KMS-11 (cell line): ENCODE measurements at regions not wholly inside any gene's neighbourhood (a gene's known extent, or its start where the extent isn't known, plus 50 kb on each side); places are given as distances from the start of the nearest gene placed in this dataset.

ENCODE experiments used
- H2AFZ ChIP-seq: fragments of 200-600 bp; sonication (generic); 2 replicates; pipeline ENCODE4 v1.6.1; 2016; ENCODE audit warnings: antibody characterized with exemption, mixed run types, low read depth
- H3K27ac ChIP-seq: fragments of 200-600 bp; sonication (generic); 2 replicates; pipeline ENCODE4 v1.6.1; 2016; ENCODE audit warnings: mild to moderate bottlenecking, mixed run types
- H3K27me3 ChIP-seq: fragments of 200-600 bp; sonication (generic); 2 replicates; pipeline ENCODE4 v1.6.1; 2017; ENCODE audit warnings: mild to moderate bottlenecking, low read depth, mixed run types, moderate library complexity; ENCODE audit not compliant: insufficient read depth
- H3K36me3 ChIP-seq: fragments of 200-600 bp; sonication (generic); 2 replicates; pipeline ENCODE4 v1.6.1; 2017; ENCODE audit warnings: mild to moderate bottlenecking, mixed run types; ENCODE audit not compliant: insufficient read depth
- H3K4me1 ChIP-seq: fragments of 200-600 bp; sonication (generic); 2 replicates; pipeline ENCODE4 v1.6.1; 2016; ENCODE audit warnings: mild to moderate bottlenecking, low read depth, mixed run types; ENCODE audit not compliant: poor library complexity, severe bottlenecking
- H3K4me2 ChIP-seq: fragments of 200-600 bp; sonication (generic); 2 replicates; pipeline ENCODE4 v1.7.0; 2016; ENCODE audit warnings: mild to moderate bottlenecking, mixed run types
- H3K4me3 ChIP-seq: fragments of 200-600 bp; sonication (generic); IDR thresholded peaks from 2 replicates; pipeline ENCODE4 v1.6.1; 2017; ENCODE audit warnings: low read depth, low read length, mixed read lengths; ENCODE audit not compliant: insufficient read depth
- H3K79me2 ChIP-seq: fragments of 200-600 bp; sonication (generic); 2 replicates; pipeline ENCODE4 v1.6.1; 2016; ENCODE audit warnings: low read depth, mixed run types; ENCODE audit not compliant: insufficient read depth
- H3K9ac ChIP-seq: fragments of 200-600 bp; sonication (generic); 2 replicates; pipeline ENCODE4 v1.6.1; 2016; ENCODE audit warnings: mild to moderate bottlenecking, mixed run types
- H4K20me1 ChIP-seq: fragments of 200-600 bp; sonication (generic); 2 replicates; pipeline ENCODE4 v1.6.1; 2016; ENCODE audit warnings: mild to moderate bottlenecking, mixed run types; ENCODE audit not compliant: insufficient read depth
- TF ChIP-seq, protein P1 (sequence below): fragments of 200-600 bp; sonication (generic); conservative IDR thresholded peaks from 2 replicates; pipeline ENCODE4 v1.6.1; 2017; ENCODE audit warnings: low read depth, mild to moderate bottlenecking, antibody characterized with exemption, low read length, moderate library complexity, mixed read lengths

DNA sequence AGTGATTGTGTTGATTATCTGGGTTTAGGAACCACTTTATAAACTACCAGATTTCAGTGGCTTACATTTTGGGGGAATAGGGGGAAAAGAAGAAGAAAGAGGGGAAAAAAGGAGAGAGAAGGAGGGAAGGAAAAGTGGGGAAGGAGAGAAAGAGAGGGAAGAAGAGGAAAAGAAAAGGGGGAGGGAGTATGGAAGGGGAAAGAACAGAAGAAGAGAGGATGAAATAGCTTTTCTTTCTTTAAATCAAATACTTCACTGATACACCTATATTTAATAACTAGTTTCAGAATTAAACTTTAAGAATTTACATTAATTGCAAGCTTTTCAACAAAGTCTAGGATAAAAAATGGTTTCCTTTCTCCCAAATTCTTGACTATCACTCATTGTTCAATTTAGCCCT is 289.6 kb downstream of the SDHAF3 start:
- Histone ChIP-seq H3K27me3 (no peaks in the 10 kb centered on the region), H3K4me3 (no peak overlapping the region), H3K4me1 (no peaks in the 10 kb centered on the region), H3K79me2 (no peaks in the 10 kb centered on the region), H4K20me1 (no peaks in the 10 kb centered on the region), H3K9ac (no peak overlapping the region), H2AFZ (no peak overlapping the region), H3K36me3 (no peaks in the 10 kb centered on the region), H3K4me2 (no peak overlapping the region), H3K27ac (no peak overlapping the region)
- TF ChIP-seq, protein P1, sequence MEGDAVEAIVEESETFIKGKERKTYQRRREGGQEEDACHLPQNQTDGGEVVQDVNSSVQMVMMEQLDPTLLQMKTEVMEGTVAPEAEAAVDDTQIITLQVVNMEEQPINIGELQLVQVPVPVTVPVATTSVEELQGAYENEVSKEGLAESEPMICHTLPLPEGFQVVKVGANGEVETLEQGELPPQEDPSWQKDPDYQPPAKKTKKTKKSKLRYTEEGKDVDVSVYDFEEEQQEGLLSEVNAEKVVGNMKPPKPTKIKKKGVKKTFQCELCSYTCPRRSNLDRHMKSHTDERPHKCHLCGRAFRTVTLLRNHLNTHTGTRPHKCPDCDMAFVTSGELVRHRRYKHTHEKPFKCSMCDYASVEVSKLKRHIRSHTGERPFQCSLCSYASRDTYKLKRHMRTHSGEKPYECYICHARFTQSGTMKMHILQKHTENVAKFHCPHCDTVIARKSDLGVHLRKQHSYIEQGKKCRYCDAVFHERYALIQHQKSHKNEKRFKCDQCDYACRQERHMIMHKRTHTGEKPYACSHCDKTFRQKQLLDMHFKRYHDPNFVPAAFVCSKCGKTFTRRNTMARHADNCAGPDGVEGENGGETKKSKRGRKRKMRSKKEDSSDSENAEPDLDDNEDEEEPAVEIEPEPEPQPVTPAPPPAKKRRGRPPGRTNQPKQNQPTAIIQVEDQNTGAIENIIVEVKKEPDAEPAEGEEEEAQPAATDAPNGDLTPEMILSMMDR = no peak

DNA sequence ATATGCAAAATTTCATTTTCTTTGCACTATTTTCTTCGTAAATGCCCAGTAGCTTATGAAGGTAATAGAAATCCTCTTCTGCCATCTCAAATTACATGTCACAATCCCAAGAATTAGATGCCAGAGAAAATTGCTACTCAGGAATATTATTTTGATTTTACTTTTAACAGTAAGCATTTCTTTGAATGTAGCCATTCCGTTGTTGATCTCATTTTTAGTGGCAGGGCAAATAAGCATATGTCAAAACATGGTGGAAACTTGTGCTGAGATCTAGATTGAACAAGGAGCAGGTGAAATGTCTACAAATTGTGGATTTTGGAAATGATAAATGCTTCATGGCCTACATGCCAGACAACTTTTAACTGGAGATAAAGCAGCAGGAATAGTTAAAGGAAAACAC is 291.8 kb downstream of the SDHAF3 start:
- TF ChIP-seq, protein P1 = no peak
- Histone ChIP-seq H3K4me1 (no peaks in the 10 kb centered on the region), H3K36me3 (no peaks in the 10 kb centered on the region), H2AFZ (no peak overlapping the region), H3K79me2 (no peaks in the 10 kb centered on the region), H3K9ac (no peak overlapping the region), H3K4me2 (no peak overlapping the region), H3K27ac (no peak overlapping the region), H4K20me1 (no peaks in the 10 kb centered on the region), H3K4me3 (no peak overlapping the region), H3K27me3 (no peaks in the 10 kb centered on the region)

- Histone ChIP-seq H3K27ac (no peak overlapping the region), H3K4me3 (no peak overlapping the region), H3K79me2 (no peaks in the 10 kb centered on the region), H3K4me2 (no peak overlapping the region), H3K4me1 (no peaks in the 10 kb centered on the region), H3K36me3 (no peaks in the 10 kb centered on the region), H3K27me3 (no peaks in the 10 kb centered on the region), H4K20me1 (no peaks in the 10 kb centered on the region), H2AFZ (no peak overlapping the region), H3K9ac (no peak overlapping the region)
- TF ChIP-seq, protein P1 = 0 out of 2 replicates have a peak, but pooled peaks have one; percentile 20
These were observed 300.8 kb downstream of the SDHAF3 start for GRCh38 chr7:97418312-97418711.

- no peak overlapping the region for H3K27ac ChIP-seq
- H3K4me1 ChIP-seq = no peaks in the 10 kb centered on the region
- no peak overlapping the region for H3K4me2 ChIP-seq
- H3K36me3 ChIP-seq = no peaks in the 10 kb centered on the region
- no peak overlapping the region for H2AFZ ChIP-seq
- no peaks in the 10 kb centered on the region for H3K79me2 ChIP-seq
- H3K4me3 ChIP-seq = no peak overlapping the region
- H3K9ac ChIP-seq = no peak overlapping the region
- no peaks in the 10 kb centered on the region for H4K20me1 ChIP-seq
- TF ChIP-seq, protein P1 = no peak
- H3K27me3 ChIP-seq = no peaks in the 10 kb centered on the region
These were observed 302.4 kb downstream of the SDHAF3 start for GRCh38 chr7:97419898-97420297.
